NCI-H2227 (cell line): ENCODE measurements at regions not wholly inside any gene's neighbourhood (a gene's known extent, or its start where the extent isn't known, plus 50 kb on each side); places are given as distances from the start of the nearest gene placed in this dataset.
"Not testable (repeated sequence)": the region's sequence is repeated elsewhere in the genome, so short reads cannot be mapped to it uniquely, and the experiment has no call there.

Experiments used
- DNase-seq: peaks from one replicate; lab custom pipeline; 2025; ENCODE audit not compliant: unreplicated experiment; lab: John Stamatoyannopoulos, UW

DNA sequence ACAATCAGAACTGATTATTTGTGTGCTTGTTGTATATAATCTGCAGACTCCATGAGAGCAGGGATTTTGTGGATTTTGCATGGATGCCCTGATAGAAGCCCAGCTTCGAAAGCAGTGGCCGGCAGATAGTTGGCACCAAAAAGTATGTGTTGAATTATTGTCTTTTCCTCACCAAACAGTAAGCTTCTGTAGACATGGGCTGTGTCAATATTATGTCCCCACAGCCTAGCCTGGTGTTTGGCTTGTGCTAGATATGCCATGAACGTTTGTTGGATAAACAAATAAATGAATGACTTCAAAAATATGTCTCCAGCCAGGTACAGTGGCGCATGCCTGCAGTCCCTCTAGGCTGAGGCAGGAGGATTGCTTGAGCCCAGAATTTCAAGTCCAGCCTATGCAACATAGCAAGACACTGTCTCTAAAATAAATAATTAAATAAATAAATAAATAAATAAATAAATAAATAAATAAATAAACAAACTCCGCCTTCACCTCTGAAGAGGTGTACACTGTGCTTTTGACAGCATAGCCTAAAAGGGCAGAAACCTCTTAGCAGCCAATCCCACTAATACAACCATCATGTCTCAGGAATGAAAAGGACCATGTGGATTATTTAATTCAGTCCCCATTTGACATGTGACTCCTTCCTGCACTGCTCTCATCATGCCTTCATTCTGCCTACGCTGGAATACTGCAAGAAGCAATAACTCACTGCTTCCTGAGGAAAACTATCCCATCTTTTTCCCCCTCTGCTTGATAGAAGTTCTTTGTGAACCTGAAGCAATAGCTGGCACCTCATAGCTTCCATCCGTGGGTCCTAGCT is 335.2 kb downstream of the FBXW7 start:
- DNase-seq = no peak

DNA sequence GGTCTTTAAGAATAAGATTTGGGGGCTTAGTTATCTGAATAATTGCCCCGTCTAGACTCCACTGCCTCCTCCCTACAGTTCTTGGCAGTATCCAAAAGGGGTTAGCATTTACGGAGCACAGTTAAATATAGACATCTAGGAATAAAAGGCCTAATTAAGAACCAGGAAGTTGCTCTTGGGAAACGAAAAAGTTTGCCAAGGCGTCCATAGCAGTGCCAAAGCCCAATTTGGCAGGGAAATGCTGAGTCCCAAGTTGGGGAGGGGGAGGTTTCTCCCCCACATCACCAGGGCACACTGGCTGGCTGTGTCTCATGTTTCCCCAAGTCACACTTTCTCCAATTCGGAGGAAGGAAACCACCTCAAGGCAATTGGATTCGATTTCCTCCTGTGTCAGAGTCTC is 338.7 kb downstream of the FBXW7 start:
- no peak for DNase-seq

- no peak for DNase-seq
Measured at GRCh38 chr4:152195888-152196287, 340.0 kb downstream of the FBXW7 start.

DNA sequence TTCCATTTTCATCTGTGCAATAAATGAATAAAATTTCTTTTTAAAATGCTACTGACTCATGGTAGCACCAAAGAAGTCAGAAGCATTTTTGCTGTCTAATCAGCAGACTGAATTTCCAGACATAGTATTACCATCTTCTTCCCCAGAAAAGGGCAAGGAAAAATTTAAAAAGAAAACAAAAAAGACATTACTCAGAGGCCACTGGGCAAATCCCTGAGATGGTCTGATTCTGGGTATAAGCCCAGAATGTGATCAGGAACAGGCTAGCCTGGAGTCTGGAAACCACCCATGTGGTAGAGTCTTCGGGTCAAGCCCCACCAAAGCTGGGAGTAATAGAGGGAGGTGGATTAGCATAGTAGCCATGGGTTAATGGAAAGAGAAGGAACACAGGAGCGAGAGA is 342.8 kb downstream of the FBXW7 start:
- DNase-seq = no peak

DNA sequence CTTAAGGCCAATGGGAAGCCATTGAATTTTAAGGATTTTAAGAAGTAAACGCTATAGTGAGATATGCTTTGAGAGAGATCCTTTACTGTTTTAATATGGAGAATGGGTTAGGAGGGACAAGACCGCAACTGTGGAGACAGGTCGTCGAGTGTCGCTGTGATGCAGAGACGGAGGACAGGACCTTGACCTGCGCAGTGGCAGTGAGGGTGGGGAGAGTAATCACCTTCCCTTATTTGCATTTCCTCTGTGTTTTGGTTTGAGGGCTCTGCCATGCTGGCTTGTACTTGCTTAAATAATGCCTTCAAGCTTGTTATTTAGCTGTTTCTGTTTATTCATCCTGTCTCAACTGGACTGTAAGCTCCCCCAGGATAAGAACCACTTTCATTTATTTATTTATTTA is 345.0 kb downstream of the FBXW7 start:
- no peak for DNase-seq

DNA sequence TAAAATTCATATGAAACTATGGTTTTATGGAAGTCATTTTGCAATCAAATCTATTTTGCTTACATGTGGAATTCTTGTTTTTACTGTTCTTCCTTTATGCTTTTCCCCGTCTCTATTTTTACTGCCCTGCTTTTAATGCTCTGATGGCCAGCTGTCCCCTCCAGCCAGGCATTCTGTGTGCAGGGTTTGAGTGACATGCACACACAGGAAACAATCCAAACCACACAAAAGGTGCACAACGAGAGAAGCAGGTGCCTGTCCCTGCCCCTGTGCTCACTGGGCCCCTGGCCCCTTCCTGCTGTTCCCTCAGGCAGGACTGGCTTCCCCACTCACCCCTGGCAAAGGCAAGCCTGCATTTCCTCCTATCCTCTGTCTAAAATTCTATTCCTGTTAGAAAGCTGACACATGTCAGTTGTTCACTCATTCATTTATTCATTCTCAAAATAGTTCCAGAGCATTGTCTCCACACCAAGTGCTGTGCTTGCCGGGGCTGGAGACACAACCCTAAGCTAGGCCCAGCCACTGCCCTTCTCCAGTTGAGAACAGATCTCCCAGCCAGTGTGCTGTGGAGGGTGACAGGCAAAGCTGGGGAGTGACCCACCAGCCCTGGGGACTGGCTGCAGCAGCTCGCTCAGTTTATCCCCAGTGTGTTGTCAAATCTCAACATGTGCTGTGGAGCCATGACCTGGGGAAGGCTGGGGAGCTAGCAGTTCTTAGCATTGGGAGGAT is 346.3 kb downstream of the FBXW7 start:
- no peak for DNase-seq

DNA sequence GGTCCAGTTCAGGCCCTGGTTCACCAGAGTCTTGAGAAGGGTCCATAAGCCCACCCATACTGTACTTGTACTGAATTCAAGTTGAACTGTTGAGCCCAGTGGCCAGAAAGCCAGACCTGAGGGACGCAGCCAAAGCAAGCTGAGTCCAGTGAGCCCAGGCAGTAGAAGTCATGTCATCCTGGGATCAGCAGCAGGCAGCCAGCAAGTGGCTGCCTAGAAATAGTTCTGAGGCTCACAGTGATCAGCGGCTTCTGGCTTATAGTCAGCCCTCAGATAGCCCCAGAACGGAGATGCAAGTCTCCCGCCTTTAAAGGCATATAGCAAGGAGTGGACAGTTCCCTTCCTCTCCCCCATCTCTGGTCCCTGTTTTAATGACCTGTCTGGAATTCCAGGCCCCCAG is 347.1 kb downstream of the FBXW7 start:
- no peak for DNase-seq

DNA sequence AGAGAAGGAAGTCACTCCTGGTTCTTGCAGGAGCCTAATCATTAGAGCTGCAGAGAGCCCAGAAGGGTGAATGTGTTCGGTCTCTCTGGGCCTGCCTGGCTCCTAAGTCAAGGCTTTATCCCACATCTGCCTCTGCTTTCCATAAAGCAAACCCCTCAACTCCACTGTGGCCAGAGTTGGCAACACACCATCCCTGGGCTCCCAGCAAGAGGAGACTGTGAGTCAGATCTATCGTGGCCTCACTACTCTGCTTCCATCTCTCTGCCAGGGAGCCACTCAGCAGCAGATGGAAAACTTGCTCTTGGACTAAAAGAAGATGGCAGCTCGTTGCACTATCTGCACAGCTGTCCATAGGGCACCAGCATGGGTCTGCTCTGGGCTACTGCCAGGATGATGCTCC is 348.2 kb downstream of the FBXW7 start:
- no peak for DNase-seq

GRCh38 chr4:152185786-152186550 is 349.9 kb downstream of the FBXW7 start:
- DNase-seq = no peak

GRCh38 chr4:152181150-152181549 is 354.7 kb downstream of the FBXW7 start:
- DNase-seq = peak; percentile 34

DNA sequence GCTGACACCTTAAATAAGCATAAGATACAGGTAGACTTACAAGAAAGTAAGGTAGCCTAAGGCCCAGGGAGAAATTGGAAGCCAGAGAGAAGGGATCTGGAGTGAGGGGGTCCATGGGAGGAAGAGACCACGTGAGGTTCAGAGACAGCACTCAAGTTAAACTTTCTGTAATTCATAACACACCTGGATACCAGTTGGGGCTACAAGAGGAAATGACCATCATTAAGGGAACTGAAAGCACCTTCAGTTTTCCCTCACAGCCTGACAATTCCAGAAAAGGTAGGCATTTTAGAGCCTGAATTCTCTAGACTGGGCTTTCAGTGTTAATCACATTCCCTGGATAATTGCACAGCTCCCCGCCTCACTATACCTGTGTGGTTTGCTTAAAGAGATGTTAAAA is 355.5 kb downstream of the FBXW7 start:
- no peak for DNase-seq

- DNase-seq = not testable (repeated sequence)
Measured at GRCh38 chr4:152177538-152177937, 358.4 kb downstream of the FBXW7 start.

DNA sequence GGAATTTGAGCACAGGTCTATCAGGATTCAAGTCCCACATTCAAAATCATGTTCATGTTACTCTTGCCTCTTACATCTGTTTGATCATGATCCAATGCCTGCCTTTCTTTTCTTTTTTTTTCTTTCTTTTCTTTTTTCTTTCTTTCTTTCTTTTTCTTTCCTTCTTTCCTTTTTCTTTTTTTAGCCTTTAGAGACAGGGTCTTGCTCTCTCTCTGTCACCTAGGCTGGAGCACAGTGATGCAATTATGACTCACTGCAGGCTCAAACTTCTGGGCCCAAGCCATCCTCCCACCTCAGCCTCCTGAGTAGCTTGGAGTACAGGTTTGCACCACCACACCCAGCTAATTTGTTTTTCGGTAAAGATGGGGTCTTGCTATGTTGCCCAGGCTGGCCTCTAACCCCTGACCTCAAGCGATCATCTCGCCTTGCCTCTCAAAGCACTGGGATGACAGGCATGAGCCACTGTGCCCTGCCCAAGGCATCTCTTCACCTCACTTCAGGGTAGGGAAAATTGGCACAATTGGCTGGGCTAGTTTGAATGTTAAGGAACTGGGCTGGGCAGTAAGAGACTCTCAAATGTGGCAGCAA is 359.2 kb downstream of the FBXW7 start:
- DNase-seq = no peak

GRCh38 chr4:152175586-152175985 is 360.3 kb downstream of the FBXW7 start:
- no peak for DNase-seq

DNA sequence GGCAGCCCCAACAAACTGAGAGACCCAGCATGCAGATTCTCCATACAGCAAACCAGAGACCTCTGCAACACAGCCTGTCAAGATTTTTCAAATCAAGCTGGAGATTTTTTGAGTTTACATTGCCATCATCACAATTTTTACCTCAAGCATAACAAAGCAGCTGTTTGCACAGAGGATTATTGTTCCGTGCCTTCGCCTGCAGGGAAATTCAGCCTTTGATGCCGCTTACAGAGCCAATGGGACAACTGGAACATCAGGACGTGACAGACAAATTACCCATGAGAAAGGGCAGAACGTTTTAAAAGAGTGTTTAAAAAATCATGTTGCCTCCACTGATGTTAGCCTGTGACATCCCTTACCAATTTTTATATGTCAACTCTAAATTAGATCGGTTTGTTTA is 363.7 kb downstream of the FBXW7 start:
- DNase-seq = no peak

- no peak for DNase-seq
Measured at GRCh38 chr4:152171556-152171955, 364.3 kb downstream of the FBXW7 start.

GRCh38 chr4:152169683-152170082 is 366.2 kb downstream of the FBXW7 start:
- DNase-seq = peak; percentile 20

DNA sequence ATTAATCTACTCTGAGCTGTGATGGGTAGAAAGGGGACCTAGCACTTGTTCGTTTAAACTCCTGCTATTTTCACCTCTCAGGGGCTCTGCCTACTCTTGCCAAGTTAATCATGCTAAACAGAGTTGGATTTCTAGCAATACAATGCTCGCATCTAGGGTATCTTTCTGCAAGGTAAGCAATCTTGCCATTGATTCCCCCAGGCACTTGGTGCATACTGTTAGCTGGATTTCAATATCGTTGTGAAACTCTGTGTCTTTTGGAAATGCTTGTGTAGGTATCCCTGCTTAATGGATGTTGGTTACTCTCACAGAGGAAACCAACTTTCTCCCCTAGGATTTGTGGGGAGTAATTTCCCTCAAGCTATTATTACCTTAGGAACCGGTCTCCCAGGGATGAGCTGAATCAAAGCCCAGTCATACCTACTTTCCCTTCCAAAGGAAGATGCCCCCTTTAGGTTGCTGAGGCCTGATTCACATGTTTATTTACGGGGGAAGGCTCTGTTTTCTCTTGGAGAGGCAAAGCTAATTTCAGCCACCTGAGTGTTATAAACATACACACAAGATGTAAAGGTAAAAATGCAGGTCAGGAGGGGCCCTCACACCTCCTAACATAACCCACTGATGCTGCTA is 366.8 kb downstream of the FBXW7 start:
- no peak for DNase-seq

DNA sequence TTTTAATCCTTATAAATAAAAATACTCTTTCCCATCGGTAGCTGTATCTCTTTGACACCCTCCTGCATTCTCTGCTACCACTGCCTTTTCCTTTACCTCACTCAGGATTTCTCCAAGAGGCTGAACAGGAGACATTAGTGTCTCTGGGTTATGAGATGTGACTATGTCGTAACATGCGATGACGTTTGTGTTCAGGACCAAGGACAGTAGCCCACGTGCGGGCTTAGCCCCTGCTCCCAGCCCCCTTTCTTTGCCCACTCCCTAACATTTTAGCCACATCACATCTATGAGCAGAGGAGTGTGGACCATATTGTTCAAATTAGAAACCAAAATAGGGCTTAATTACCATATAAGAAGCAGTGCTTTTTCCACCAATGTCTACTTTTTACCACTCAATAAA is 369.3 kb downstream of the FBXW7 start:
- no peak for DNase-seq

DNA sequence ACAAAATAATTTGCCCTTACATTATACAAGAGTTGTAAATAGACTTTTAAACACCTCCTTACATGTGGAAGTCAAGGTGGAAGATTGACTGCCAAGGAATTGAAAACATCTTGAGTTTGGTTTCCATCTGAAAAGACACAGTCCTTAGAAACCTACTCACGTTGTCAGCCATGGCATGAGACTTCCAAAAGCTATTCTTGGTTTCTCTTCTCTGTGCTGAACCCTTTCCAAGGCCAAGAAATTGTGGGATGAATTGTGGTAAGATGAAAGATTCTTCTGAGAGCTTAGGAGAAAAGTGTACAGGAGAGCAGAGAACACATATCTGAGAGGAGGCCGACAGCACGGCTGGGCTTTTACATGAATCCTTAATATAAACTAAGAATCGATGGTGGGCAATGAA is 370.0 kb downstream of the FBXW7 start:
- no peak for DNase-seq

- no peak for DNase-seq
Measured at GRCh38 chr4:152165146-152165545, 370.7 kb downstream of the FBXW7 start.
